Gastrocnemius medialis (tissue), 4 donors: ENCODE measurements at regions not wholly inside any gene's neighbourhood (a gene's known extent, or its start where the extent isn't known, plus 50 kb on each side); places are given as distances from the start of the nearest gene placed in this dataset.

Experiments used
- ATAC-seq, 2 donors: fragments of 150-250 bp; one replicate each; pipeline ENCODE4 v1.9.1; 2016
- DNase-seq, 2 donors: peaks; one replicate each; pipeline ENCODE4 v3.0.0-alpha.2; 2019
- H3K27ac ChIP-seq, 4 donors: fragments of 200-600 bp; sonication (generic); 1 replicate in 1 of 4; 2 replicates in 3 of 4; pipeline ENCODE4 v1.5.1; 2016 to 2018; ENCODE audit warnings: mild to moderate bottlenecking in 2 of 4, moderate library complexity in 1 of 4
- H3K27me3 ChIP-seq, 3 donors: fragments of 200-600 bp; sonication (generic) in 2 of 3; 1 replicate in 1 of 3; 2 replicates in 2 of 3; pipeline versions ENCODE4 v1.5.1 to v1.6.0; 2016 to 2019; ENCODE audit warnings: mild to moderate bottlenecking in 1 of 3, moderate library complexity in 1 of 3
- H3K36me3 ChIP-seq, 2 donors: fragments of 200-600 bp; sonication (generic) in 1 of 2; one replicate each; pipeline ENCODE4 v1.5.1; 2017 to 2018
- H3K4me1 ChIP-seq, 2 donors: fragments of 200-600 bp; sonication (generic) in 1 of 2; one replicate each; pipeline ENCODE4 v1.5.1; 2016 to 2017; ENCODE audit warnings: mild to moderate bottlenecking in 2 of 2
- H3K4me3 ChIP-seq, 4 donors: fragments of 200-600 bp; sonication (generic) in 3 of 4; 1 replicate in 1 of 4; 2 replicates in 3 of 4; pipeline ENCODE4 v1.5.1; 2016 to 2019; ENCODE audit warnings: mild to moderate bottlenecking in 2 of 4
- H3K9me3 ChIP-seq, 3 donors: fragments of 200-600 bp; sonication (generic) in 2 of 3; 1 replicate in 1 of 3; 2 replicates in 2 of 3; pipeline ENCODE4 v1.5.1; 2016 to 2019
- POLR2A ChIP-seq, 2 donors: fragments of 450-650 bp; IDR thresholded peaks; one replicate each; pipeline ENCODE4 v1.6.1; 2017; ENCODE audit warnings: antibody characterized with exemption in 2 of 2, mild to moderate bottlenecking in 2 of 2, moderate library complexity in 2 of 2
- in situ Hi-C, 4 donors: fragments of 200-750 bp; cut with MboI; loops; one replicate each; pipeline versions ENCODE4 v1.15.0 to v1.8.0; 2017; ENCODE audit warnings: low sequenced_read_pairs in 4 of 4
- intact Hi-C: fragments of 100-400 bp; cut with DNase I; formaldehyde crosslinking; loops from one replicate; pipeline ENCODE4 v1.15.1; 2023; ENCODE audit warnings: low total_unique reads
- TF ChIP-seq, protein P1 (sequence below), 5 experiments: fragments of 450-650 bp in 3 of 5; fragments of 200-600 bp in 2 of 5; sonication (generic) in 2 of 5; IDR thresholded peaks in 4 of 5; conservative IDR thresholded peaks in 1 of 5; 1 replicate in 4 of 5; 2 replicates in 1 of 5; pipeline ENCODE4 v1.5.1; 2016 to 2019; ENCODE audit warnings: antibody characterized with exemption in 5 of 5, mild to moderate bottlenecking in 3 of 5, moderate library complexity in 3 of 5

GRCh38 chr15:69723404-69724096 lies 270.9 kb downstream of the RPLP1 start:
- H3K9me3 ChIP-seq = no peaks in the 10 kb centered on the region
- H3K4me3 ChIP-seq = no peak overlapping the region
- no peaks in the 10 kb centered on the region for H3K27me3 ChIP-seq
- intact Hi-C loops = loop anchor here (10.0 kb wide), 1 partner anchor 371 kb away; the partner anchor contains the start of gene TLE3
- in situ Hi-C loops = loop anchor here in 2 of 4 donors (10.0 kb wide), 1 partner anchor 761 kb away; no protein-coding TSS in a partner anchor
- DNase-seq (peak; percentile 69 to 70), ATAC-seq (peak; percentile 69 to 87)
- H3K36me3 ChIP-seq = no peaks in the 10 kb centered on the region
- TF ChIP-seq, protein P1, sequence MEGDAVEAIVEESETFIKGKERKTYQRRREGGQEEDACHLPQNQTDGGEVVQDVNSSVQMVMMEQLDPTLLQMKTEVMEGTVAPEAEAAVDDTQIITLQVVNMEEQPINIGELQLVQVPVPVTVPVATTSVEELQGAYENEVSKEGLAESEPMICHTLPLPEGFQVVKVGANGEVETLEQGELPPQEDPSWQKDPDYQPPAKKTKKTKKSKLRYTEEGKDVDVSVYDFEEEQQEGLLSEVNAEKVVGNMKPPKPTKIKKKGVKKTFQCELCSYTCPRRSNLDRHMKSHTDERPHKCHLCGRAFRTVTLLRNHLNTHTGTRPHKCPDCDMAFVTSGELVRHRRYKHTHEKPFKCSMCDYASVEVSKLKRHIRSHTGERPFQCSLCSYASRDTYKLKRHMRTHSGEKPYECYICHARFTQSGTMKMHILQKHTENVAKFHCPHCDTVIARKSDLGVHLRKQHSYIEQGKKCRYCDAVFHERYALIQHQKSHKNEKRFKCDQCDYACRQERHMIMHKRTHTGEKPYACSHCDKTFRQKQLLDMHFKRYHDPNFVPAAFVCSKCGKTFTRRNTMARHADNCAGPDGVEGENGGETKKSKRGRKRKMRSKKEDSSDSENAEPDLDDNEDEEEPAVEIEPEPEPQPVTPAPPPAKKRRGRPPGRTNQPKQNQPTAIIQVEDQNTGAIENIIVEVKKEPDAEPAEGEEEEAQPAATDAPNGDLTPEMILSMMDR (IDR thresholded peaks at IDR 0.05 in 4 of 5, conservative IDR thresholded peaks at IDR 0.05 in 1 of 5) = no peak
- TF ChIP-seq POLR2A (IDR thresholded peaks at IDR 0.05) = no peak
- no peak overlapping the region for H3K27ac ChIP-seq
- H3K4me1 ChIP-seq = peaks cover 5 to 6% of the 10 kb centered on the region in 2 donors

- no peaks in the 10 kb centered on the region for H3K27me3 ChIP-seq
- DNase-seq (no peak), ATAC-seq (no peak)
- in situ Hi-C loops (loop anchor here in 2 of 4 donors (10.0 kb wide), 1 partner anchor 760 kb away; no protein-coding TSS in a partner anchor), intact Hi-C loops (loop anchor here (10.0 kb wide), 1 partner anchor 370 kb away; the partner anchor contains the start of gene TLE3)
- H3K27ac ChIP-seq = no peak overlapping the region
- H3K9me3 ChIP-seq = no peaks in the 10 kb centered on the region
- no peaks in the 10 kb centered on the region for H3K36me3 ChIP-seq
- no peak overlapping the region for H3K4me3 ChIP-seq
- no peak for TF ChIP-seq POLR2A (IDR thresholded peaks at IDR 0.05)
- H3K4me1 ChIP-seq = peaks cover 5 to 6% of the 10 kb centered on the region in 2 donors
Measured at GRCh38 chr15:69724333-69724732, 271.7 kb downstream of the RPLP1 start.

- TF ChIP-seq, protein P1 (IDR thresholded peaks at IDR 0.05 in 4 of 5, conservative IDR thresholded peaks at IDR 0.05 in 1 of 5) = no peak
- no peak for TF ChIP-seq POLR2A (IDR thresholded peaks at IDR 0.05)
- no peaks in the 10 kb centered on the region for H3K27me3 ChIP-seq
- H3K36me3 ChIP-seq = no peaks in the 10 kb centered on the region
- H3K27ac ChIP-seq = no peak overlapping the region
- intact Hi-C loops = loop anchor here (5.0 to 10.0 kb wide), 3 partner anchors 370 to 762 kb away; partner anchors contain the start of gene TLE3
- in situ Hi-C loops = loop anchor here in 3 of 4 donors (10.0 to 25.0 kb wide), 2 partner anchors 760 to 762 kb away; no protein-coding TSS in a partner anchor
- H3K4me1 ChIP-seq = peaks cover 5 to 6% of the 10 kb centered on the region in 2 donors
- ATAC-seq = no peak
- no peak for DNase-seq
- no peaks in the 10 kb centered on the region for H3K9me3 ChIP-seq
- H3K4me3 ChIP-seq = no peak overlapping the region
Measured at GRCh38 chr15:69725275-69725674, 272.7 kb downstream of the RPLP1 start.

GRCh38 chr15:69725957-69726356 lies 273.3 kb downstream of the RPLP1 start:
- intact Hi-C loops = loop anchor here (5.0 to 10.0 kb wide), 3 partner anchors 369 to 761 kb away; partner anchors contain the start of gene TLE3
- Histone ChIP-seq H3K36me3 (no peaks in the 10 kb centered on the region), H3K4me3 (no peak overlapping the region), H3K27me3 (no peaks in the 10 kb centered on the region), H3K4me1 (peaks cover 5 to 6% of the 10 kb centered on the region in 2 donors), H3K9me3 (no peaks in the 10 kb centered on the region), H3K27ac (no peak overlapping the region)
- ATAC-seq = no peak
- TF ChIP-seq, protein P1 (IDR thresholded peaks at IDR 0.05 in 4 of 5, conservative IDR thresholded peaks at IDR 0.05 in 1 of 5) = no peak
- no peak for TF ChIP-seq POLR2A (IDR thresholded peaks at IDR 0.05)
- in situ Hi-C loops = loop anchor here in 3 of 4 donors (10.0 to 25.0 kb wide), 2 partner anchors 759 to 761 kb away; no protein-coding TSS in a partner anchor
- peak in 1 of 2 donors; percentile 17 for DNase-seq
